Common myeloid progenitor, CD34-positive (primary cell): ENCODE measurements at regions not wholly inside any gene's neighbourhood (a gene's known extent, or its start where the extent isn't known, plus 50 kb on each side); places are given as distances from the start of the nearest gene placed in this dataset.

Source experiments
- CTCF ChIA-PET: fragments of 350-600 bp; sonication (Branson Sonifier 250); formaldehyde crosslinking; loops from one replicate; lab custom pipeline; 2021; ENCODE audit warnings: antibody characterized with exemption; lab: Charles Lee
- POLR2A ChIA-PET: fragments of 350-600 bp; sonication (Branson Sonifier 250); formaldehyde crosslinking; loops from one replicate; lab custom pipeline; 2021; ENCODE audit warnings: antibody characterized with exemption; lab: Charles Lee
- DNase-seq, 3 donors: peaks; one replicate each; pipeline versions ENCODE4 v3.0.0 to v3.0.0-alpha.2; 2013
- H3K27ac ChIP-seq, 2 experiments: 1 replicate in 1 of 2; 2 replicates in 1 of 2; pipeline ENCODE4 v1.7.0; 2013; ENCODE audit warnings: inconsistent platforms in 2 of 2, low read length in 2 of 2, mild to moderate bottlenecking in 2 of 2, low read depth in 1 of 2, moderate library complexity in 1 of 2; ENCODE audit not compliant: severe bottlenecking in 2 of 2, insufficient read depth in 1 of 2, poor library complexity in 1 of 2
- H3K27me3 ChIP-seq, 5 experiments: replicated peaks in 2 of 5; 1 replicate in 3 of 5; 2 replicates in 2 of 5; pipeline versions ENCODE4 v1.6.1 to v1.7.0; 2013; ENCODE audit warnings: low read length in 4 of 5, mild to moderate bottlenecking in 2 of 5, moderate library complexity in 2 of 5, inconsistent platforms in 1 of 5; ENCODE audit not compliant: insufficient read depth in 5 of 5, control insufficient read depth in 4 of 5
- H3K36me3 ChIP-seq, 4 experiments: 1 replicate in 2 of 4; 2 replicates in 2 of 4; pipeline versions ENCODE4 v1.6.1 to v1.7.0; 2013; ENCODE audit warnings: low read length in 3 of 4, control low read depth in 1 of 4, mild to moderate bottlenecking in 1 of 4; ENCODE audit not compliant: control insufficient read depth in 4 of 4, insufficient read depth in 4 of 4
- H3K4me1 ChIP-seq, 4 experiments: 1 replicate in 3 of 4; 2 replicates in 1 of 4; pipeline versions ENCODE4 v1.6.1 to v1.7.1; 2013; ENCODE audit warnings: low read length in 3 of 4, mild to moderate bottlenecking in 3 of 4, control low read depth in 1 of 4, inconsistent platforms in 1 of 4, moderate library complexity in 1 of 4; ENCODE audit not compliant: control insufficient read depth in 4 of 4, insufficient read depth in 4 of 4; ENCODE audit errors: control extremely low read depth in 1 of 4
- H3K4me3 ChIP-seq, 7 experiments: 1 replicate in 4 of 7; 2 replicates in 3 of 7; pipeline versions ENCODE4 v1.5.1 to v1.7.0; 2013; ENCODE audit warnings: mild to moderate bottlenecking in 7 of 7, low read length in 6 of 7, moderate library complexity in 6 of 7, inconsistent platforms in 2 of 7, low read depth in 2 of 7, control low read depth in 1 of 7; ENCODE audit not compliant: insufficient read depth in 4 of 7, control insufficient read depth in 1 of 7; ENCODE audit errors: extremely low read depth in 1 of 7
- H3K9me3 ChIP-seq, 5 experiments: 1 replicate in 4 of 5; 2 replicates in 1 of 5; pipeline versions ENCODE4 v1.6.1 to v1.7.1; 2013; ENCODE audit warnings: low read length in 4 of 5, mild to moderate bottlenecking in 2 of 5, inconsistent platforms in 1 of 5, low read depth in 1 of 5, moderate library complexity in 1 of 5; ENCODE audit not compliant: control insufficient read depth in 4 of 5, insufficient read depth in 2 of 5; ENCODE audit errors: control extremely low read depth in 1 of 5
- WGBS: methylation state at CpG from one replicate; pipeline ENCODE4 v1.1.5; 2013; ENCODE audit not compliant: insufficient coverage; 5-methylcytosine and 5-hydroxymethylcytosine counted together

DNA sequence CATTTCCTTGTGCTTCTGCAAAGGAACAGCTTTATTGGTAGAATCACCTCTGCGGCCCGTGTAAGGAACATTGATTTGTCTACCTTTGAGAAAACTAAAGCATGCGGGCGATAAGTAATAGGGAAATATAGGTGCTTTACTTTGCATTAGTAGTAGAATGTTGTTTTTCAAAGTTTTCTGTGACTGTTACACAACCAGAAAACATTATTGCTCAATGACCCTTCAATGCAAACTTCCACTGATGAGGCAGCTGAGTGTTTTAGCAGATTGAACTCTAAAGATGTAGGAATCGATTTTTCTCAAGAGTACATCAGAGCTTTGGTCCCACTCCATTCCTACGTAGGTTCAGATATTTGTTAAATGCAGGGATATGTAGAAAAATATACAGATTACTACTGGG is 427.8 kb downstream of the DNAJB9 start:
- no peaks in the 10 kb centered on the region for H3K27me3 ChIP-seq
- WGBS = 100% methylated on average over 2 of the region's 6 CpGs
- no peaks in the 10 kb centered on the region for H3K36me3 ChIP-seq
- no peaks in the 10 kb centered on the region for H3K4me1 ChIP-seq
- H3K27ac ChIP-seq = no peak overlapping the region
- no peak for DNase-seq
- ChIA-PET CTCF (no interaction called here), POLR2A (no interaction called here)
- no peak overlapping the region for H3K4me3 ChIP-seq
- H3K9me3 ChIP-seq = no peaks in the 10 kb centered on the region

- Histone ChIP-seq H3K27me3 (no peaks in the 10 kb centered on the region), H3K4me1 (no peaks in the 10 kb centered on the region), H3K27ac (no peak overlapping the region), H3K4me3 (no peak overlapping the region), H3K9me3 (no peaks in the 10 kb centered on the region), H3K36me3 (no peaks in the 10 kb centered on the region)
- ChIA-PET CTCF (no interaction called here), POLR2A (no interaction called here)
- WGBS = 88% methylated on average over 1 of the region's 1 CpG
- no peak for DNase-seq
Measured at GRCh38 chr7:109003742-109004141, 434.1 kb downstream of the DNAJB9 start.

GRCh38 chr7:109009636-109010035 is 440.0 kb downstream of the DNAJB9 start:
- 93% methylated on average over 4 of the region's 6 CpGs for WGBS
- Histone ChIP-seq H3K36me3 (no peaks in the 10 kb centered on the region), H3K9me3 (no peaks in the 10 kb centered on the region), H3K4me3 (no peak overlapping the region), H3K27ac (no peak overlapping the region), H3K4me1 (no peaks in the 10 kb centered on the region), H3K27me3 (no peaks in the 10 kb centered on the region)
- DNase-seq = no peak
- ChIA-PET CTCF (interaction anchor here (0.7 kb wide), 1 partner anchor 1466 kb away, joined by 3 read pairs; no protein-coding TSS in a partner anchor), POLR2A (no interaction called here)

DNA sequence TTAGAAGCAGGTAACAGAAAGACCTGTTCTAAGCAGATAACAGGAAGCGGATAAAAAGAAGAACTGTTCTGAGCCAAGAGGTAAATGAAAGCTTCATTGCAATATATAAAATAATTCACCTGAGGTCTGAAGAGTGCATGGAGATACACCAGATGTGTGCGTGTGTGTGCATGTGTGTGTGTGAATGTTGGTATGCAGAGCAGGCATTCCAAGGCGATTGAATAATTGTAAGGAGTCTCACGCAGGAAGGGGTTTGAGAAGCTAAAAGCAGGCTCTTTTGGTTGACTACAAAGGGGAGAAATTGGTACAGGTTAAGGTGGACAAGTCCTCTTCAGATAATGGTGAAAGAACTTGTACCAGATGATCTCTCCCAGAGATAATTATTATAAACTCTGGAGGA is 450.6 kb downstream of the DNAJB9 start:
- Histone ChIP-seq H3K9me3 (no peaks in the 10 kb centered on the region), H3K4me1 (no peaks in the 10 kb centered on the region), H3K4me3 (no peak overlapping the region), H3K27me3 (no peaks in the 10 kb centered on the region), H3K27ac (no peak overlapping the region), H3K36me3 (no peaks in the 10 kb centered on the region)
- ChIA-PET CTCF (no interaction called here), POLR2A (no interaction called here)
- DNase-seq = no peak
- 94% methylated on average over 3 of the region's 4 CpGs for WGBS

- no peak overlapping the region for H3K27ac ChIP-seq
- POLR2A ChIA-PET = no interaction called here
- no peaks in the 10 kb centered on the region for H3K4me1 ChIP-seq
- no peaks in the 10 kb centered on the region for H3K36me3 ChIP-seq
- CTCF ChIA-PET = no interaction called here
- no peaks in the 10 kb centered on the region for H3K27me3 ChIP-seq
- no peak for DNase-seq
- H3K9me3 ChIP-seq = no peaks in the 10 kb centered on the region
- 100% methylated on average over 1 of the region's 2 CpGs for WGBS
- H3K4me3 ChIP-seq = no peak overlapping the region
Measured at GRCh38 chr7:109021390-109021789, 451.7 kb downstream of the DNAJB9 start.

GRCh38 chr7:109029866-109030265 is 460.2 kb downstream of the DNAJB9 start:
- Histone ChIP-seq H3K36me3 (no peaks in the 10 kb centered on the region), H3K9me3 (no peaks in the 10 kb centered on the region), H3K27me3 (no peaks in the 10 kb centered on the region), H3K4me1 (no peaks in the 10 kb centered on the region), H3K4me3 (no peak overlapping the region), H3K27ac (no peak overlapping the region)
- no CpG with 5 or more reads among the region's 3 CpGs for WGBS
- ChIA-PET POLR2A (no interaction called here), CTCF (no interaction called here)
- DNase-seq = no peak

- H3K36me3 ChIP-seq = no peaks in the 10 kb centered on the region
- no peaks in the 10 kb centered on the region for H3K9me3 ChIP-seq
- no peak overlapping the region for H3K4me3 ChIP-seq
- no peaks in the 10 kb centered on the region for H3K27me3 ChIP-seq
- no peak overlapping the region for H3K27ac ChIP-seq
- H3K4me1 ChIP-seq = no peaks in the 10 kb centered on the region
- no peak for DNase-seq
- ChIA-PET POLR2A (no interaction called here), CTCF (no interaction called here)
- no CpG with 5 or more reads among the region's 1 CpG for WGBS
Measured at GRCh38 chr7:109044691-109045090, 475.0 kb downstream of the DNAJB9 start.
